PC-3 (cell line): ENCODE measurements at regions not wholly inside any gene's neighbourhood (a gene's known extent, or its start where the extent isn't known, plus 50 kb on each side); places are given as distances from the start of the nearest gene placed in this dataset.

ENCODE experiments used
- ATAC-seq: fragments of 200-7000 bp; cut with Tn5 transposase; 2 replicates; pipeline ENCODE4 v1.9.1; 2020; ENCODE audit warnings: mild to moderate bottlenecking, moderate library complexity
- BruUV-seq: library from RNA; stranded (reverse); fragments of 400-500 nt; replicated peaks from 2 replicates; lab custom pipeline; 2021; lab: Mats Ljungman, UMichigan
- CTCF ChIA-PET: fragments of 300-600 bp; sonication (Branson Sonifier 250); formaldehyde crosslinking; loops from one replicate; lab custom pipeline; 2022; ENCODE audit warnings: antibody characterized with exemption; lab: Charles Lee
- POLR2A ChIA-PET: fragments of 300-600 bp; sonication (Branson Sonifier 250); formaldehyde crosslinking; loops from one replicate; lab custom pipeline; 2022; ENCODE audit warnings: antibody characterized with exemption; ENCODE audit not compliant: unreplicated experiment; lab: Charles Lee
- DNase-seq: peaks from one replicate; pipeline ENCODE4 v3.0.0-alpha.2; 2015
- H2AFZ ChIP-seq: fragments of 300-600 bp; sonication (generic); 2 replicates; pipeline ENCODE4 v1.6.0; 2016; ENCODE audit warnings: antibody characterized with exemption, low read length
- H3F3A ChIP-seq: fragments of 300-600 bp; sonication (generic); one replicate; pipeline ENCODE4 v1.6.0; 2017; ENCODE audit warnings: antibody characterized with exemption, low read length, control low read depth, mild to moderate bottlenecking; ENCODE audit not compliant: unreplicated experiment
- H3K27ac ChIP-seq: fragments of 300-600 bp; sonication (generic); 2 replicates; pipeline ENCODE4 v1.5.1; 2016; ENCODE audit warnings: mild to moderate bottlenecking, low read length
- H3K27me3 ChIP-seq: fragments of 300-600 bp; sonication (generic); 2 replicates; pipeline ENCODE4 v1.6.1; 2016; ENCODE audit warnings: low read length, mixed read lengths
- H3K36me3 ChIP-seq: fragments of 300-600 bp; sonication (generic); 2 replicates; pipeline ENCODE4 v1.6.1; 2016; ENCODE audit warnings: low read depth, mixed run types, low read length, mixed read lengths
- H3K4me1 ChIP-seq: fragments of 300-600 bp; sonication (generic); 2 replicates; pipeline ENCODE4 v1.5.1; 2016; ENCODE audit warnings: low read length; ENCODE audit not compliant: insufficient read depth
- H3K4me2 ChIP-seq: fragments of 300-600 bp; sonication (generic); 2 replicates; pipeline ENCODE4 v1.6.0; 2016; ENCODE audit warnings: low read length
- H3K4me3 ChIP-seq: fragments of 300-600 bp; sonication (generic); 2 replicates; pipeline ENCODE4 v1.5.1; 2016; ENCODE audit warnings: mild to moderate bottlenecking, low read length, mixed read lengths
- H3K79me2 ChIP-seq: fragments of 300-600 bp; sonication (generic); 2 replicates; pipeline ENCODE4 v1.6.1; 2017; ENCODE audit warnings: low read length, mixed read lengths
- H3K9ac ChIP-seq: fragments of 300-600 bp; sonication (generic); 2 replicates; pipeline ENCODE4 v1.6.0; 2016; ENCODE audit warnings: mild to moderate bottlenecking, low read length
- H3K9me2 ChIP-seq: fragments of 300-600 bp; sonication (generic); replicated peaks from 2 replicates; pipeline ENCODE4 v1.6.1; 2016; ENCODE audit warnings: mixed run types, low read length, mixed read lengths
- H3K9me3 ChIP-seq: fragments of 300-600 bp; sonication (generic); 2 replicates; pipeline ENCODE4 v1.6.1; 2016; ENCODE audit warnings: low read length, mixed read lengths
- H4K20me1 ChIP-seq: fragments of 300-600 bp; sonication (generic); 2 replicates; pipeline ENCODE4 v1.6.1; 2016; ENCODE audit warnings: low read length, mixed read lengths
- EZH2 ChIP-seq: fragments of 300-600 bp; sonication (generic); IDR thresholded peaks from one replicate; pipeline ENCODE4 v1.6.1; 2017; ENCODE audit warnings: antibody characterized with exemption, mild to moderate bottlenecking, low read length; ENCODE audit not compliant: unreplicated experiment
- EZH2phosphoT487 ChIP-seq: fragments of 300-600 bp; sonication (generic); IDR thresholded peaks from 2 replicates; pipeline ENCODE4 v1.6.1; 2018; ENCODE audit warnings: mild to moderate bottlenecking, antibody characterized with exemption, low read length, borderline replicate concordance
- intact Hi-C: fragments of 100-400 bp; cut with micrococcal nuclease; formaldehyde crosslinking; loops from 2 replicates; pipeline ENCODE4 v1.9.0; 2023
- TF ChIP-seq, protein P1 (sequence below): fragments of 300-600 bp; sonication (generic); conservative IDR thresholded peaks from 2 replicates; pipeline ENCODE4 v1.5.1; 2017; ENCODE audit warnings: antibody characterized with exemption, low read depth, mild to moderate bottlenecking, low read length

GRCh38 chr10:117863771-117864170, 183.0 kb downstream of the RAB11FIP2 start:
- intact Hi-C loops, result no loop called here
- H3K9me2 ChIP-seq, result no peaks in the 10 kb centered on the region
- H3K4me3 ChIP-seq, result no peak overlapping the region
- no peaks in the 10 kb centered on the region for H3F3A ChIP-seq
- no peaks in the 10 kb centered on the region for H4K20me1 ChIP-seq
- peaks cover 33% of the 10 kb centered on the region; the same call in 1 of the 2 replicates for H3K27me3 ChIP-seq
- BruUV-seq, result no TSS peak
- TF ChIP-seq, protein P1, sequence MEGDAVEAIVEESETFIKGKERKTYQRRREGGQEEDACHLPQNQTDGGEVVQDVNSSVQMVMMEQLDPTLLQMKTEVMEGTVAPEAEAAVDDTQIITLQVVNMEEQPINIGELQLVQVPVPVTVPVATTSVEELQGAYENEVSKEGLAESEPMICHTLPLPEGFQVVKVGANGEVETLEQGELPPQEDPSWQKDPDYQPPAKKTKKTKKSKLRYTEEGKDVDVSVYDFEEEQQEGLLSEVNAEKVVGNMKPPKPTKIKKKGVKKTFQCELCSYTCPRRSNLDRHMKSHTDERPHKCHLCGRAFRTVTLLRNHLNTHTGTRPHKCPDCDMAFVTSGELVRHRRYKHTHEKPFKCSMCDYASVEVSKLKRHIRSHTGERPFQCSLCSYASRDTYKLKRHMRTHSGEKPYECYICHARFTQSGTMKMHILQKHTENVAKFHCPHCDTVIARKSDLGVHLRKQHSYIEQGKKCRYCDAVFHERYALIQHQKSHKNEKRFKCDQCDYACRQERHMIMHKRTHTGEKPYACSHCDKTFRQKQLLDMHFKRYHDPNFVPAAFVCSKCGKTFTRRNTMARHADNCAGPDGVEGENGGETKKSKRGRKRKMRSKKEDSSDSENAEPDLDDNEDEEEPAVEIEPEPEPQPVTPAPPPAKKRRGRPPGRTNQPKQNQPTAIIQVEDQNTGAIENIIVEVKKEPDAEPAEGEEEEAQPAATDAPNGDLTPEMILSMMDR, result no peak
- TF ChIP-seq EZH2phosphoT487 (no peak), EZH2 (no peak)
- no peak overlapping the region for H3K27ac ChIP-seq
- H3K4me2 ChIP-seq, result no peak overlapping the region
- ChIA-PET CTCF (no interaction called here), POLR2A (no interaction called here)
- no peak for DNase-seq
- H2AFZ ChIP-seq, result no peak overlapping the region
- no peaks in the 10 kb centered on the region for H3K79me2 ChIP-seq
- H3K9ac ChIP-seq, result no peak overlapping the region
- no peaks in the 10 kb centered on the region for H3K9me3 ChIP-seq
- H3K36me3 ChIP-seq, result no peaks in the 10 kb centered on the region
- ATAC-seq, result no peak
- 0 out of 2 replicates have a peak, but pooled peaks cover 8% of the 10 kb centered on the region for H3K4me1 ChIP-seq

DNA sequence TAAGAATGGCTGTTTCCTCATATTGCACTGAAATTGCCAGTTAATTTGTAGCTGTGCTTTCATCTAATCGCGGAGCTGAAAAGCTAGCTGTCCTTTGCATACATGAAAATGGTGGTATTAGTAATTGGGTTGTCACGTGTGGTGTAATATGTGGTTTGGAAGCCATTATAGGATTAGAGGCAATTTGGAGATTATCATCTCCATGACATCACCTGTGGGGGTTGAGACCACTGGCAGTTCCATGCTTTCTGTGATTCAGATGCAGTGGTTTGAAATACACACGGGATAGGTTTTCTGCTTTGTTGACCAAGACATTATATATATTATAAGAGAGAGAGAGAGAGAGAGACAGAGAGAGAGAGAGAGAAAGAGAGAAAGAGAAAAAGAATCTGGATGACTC, 180.8 kb downstream of the RAB11FIP2 start:
- ChIA-PET POLR2A (no interaction called here), CTCF (no interaction called here)
- H4K20me1 ChIP-seq, result no peaks in the 10 kb centered on the region
- no peaks in the 10 kb centered on the region for H3K9me2 ChIP-seq
- H3K4me2 ChIP-seq, result no peak overlapping the region
- H3K9ac ChIP-seq, result no peak overlapping the region
- no peak overlapping the region for H3K27ac ChIP-seq
- H2AFZ ChIP-seq, result no peak overlapping the region
- H3K79me2 ChIP-seq, result no peaks in the 10 kb centered on the region
- no peak overlapping the region for H3K4me3 ChIP-seq
- ATAC-seq, result no peak
- BruUV-seq, result no TSS peak
- H3K4me1 ChIP-seq, result no peaks in the 10 kb centered on the region
- no peaks in the 10 kb centered on the region for H3K9me3 ChIP-seq
- H3F3A ChIP-seq, result no peaks in the 10 kb centered on the region
- H3K36me3 ChIP-seq, result no peaks in the 10 kb centered on the region
- TF ChIP-seq, protein P1, result no peak
- TF ChIP-seq EZH2 (no peak), EZH2phosphoT487 (no peak)
- DNase-seq, result no peak
- intact Hi-C loops, result no loop called here
- peaks cover 33% of the 10 kb centered on the region; the same call in 1 of the 2 replicates for H3K27me3 ChIP-seq

GRCh38 chr10:117868151-117868550, 178.6 kb downstream of the RAB11FIP2 start:
- Histone ChIP-seq H3K9ac (no peak overlapping the region), H3K4me3 (no peak overlapping the region), H3K4me2 (no peak overlapping the region), H2AFZ (no peak overlapping the region), H3K36me3 (no peaks in the 10 kb centered on the region), H3K27me3 (peaks cover 42% of the 10 kb centered on the region), H3K9me3 (no peaks in the 10 kb centered on the region), H4K20me1 (no peaks in the 10 kb centered on the region), H3K9me2 (no peaks in the 10 kb centered on the region), H3K4me1 (no peaks in the 10 kb centered on the region), H3K27ac (no peak overlapping the region), H3K79me2 (no peaks in the 10 kb centered on the region), H3F3A (no peaks in the 10 kb centered on the region)
- intact Hi-C loops, result no loop called here
- DNase-seq, result no peak
- TF ChIP-seq EZH2 (no peak), EZH2phosphoT487 (no peak)
- TF ChIP-seq, protein P1, result no peak
- ATAC-seq, result no peak
- ChIA-PET POLR2A (no interaction called here), CTCF (no interaction called here)
- BruUV-seq, result no TSS peak
